ENCODE measurements at regions not wholly inside any gene's neighbourhood (a gene's known extent, or its start where the extent isn't known, plus 50 kb on each side); places are given as distances from the start of the nearest gene placed in this dataset.
"Not testable (repeated sequence)": the region's sequence is repeated elsewhere in the genome, so short reads cannot be mapped to it uniquely, and the experiment has no call there.

DNA sequence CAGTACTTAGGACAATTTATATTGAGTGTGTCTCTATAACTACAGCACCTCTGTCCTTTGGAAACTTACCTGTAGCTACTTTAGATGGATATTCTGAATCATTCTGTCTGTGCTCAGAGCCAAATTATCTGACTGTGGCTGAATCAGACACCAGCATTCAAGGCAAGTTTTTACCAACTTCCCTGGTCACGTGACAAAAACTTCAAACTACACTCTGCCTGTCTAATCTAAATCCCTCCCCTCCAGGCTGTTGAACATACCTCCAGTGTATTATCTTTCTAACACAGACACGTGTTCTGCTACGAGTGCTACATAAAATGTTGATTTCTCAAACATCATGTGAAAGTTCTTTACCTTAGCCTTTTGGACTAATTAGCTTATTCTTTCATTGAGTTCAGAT, 641.2 kb upstream of the CPEB2 start:
- DNase-seq (ENCODE audit: low read depth in 3 of 3) = no peak

DNA sequence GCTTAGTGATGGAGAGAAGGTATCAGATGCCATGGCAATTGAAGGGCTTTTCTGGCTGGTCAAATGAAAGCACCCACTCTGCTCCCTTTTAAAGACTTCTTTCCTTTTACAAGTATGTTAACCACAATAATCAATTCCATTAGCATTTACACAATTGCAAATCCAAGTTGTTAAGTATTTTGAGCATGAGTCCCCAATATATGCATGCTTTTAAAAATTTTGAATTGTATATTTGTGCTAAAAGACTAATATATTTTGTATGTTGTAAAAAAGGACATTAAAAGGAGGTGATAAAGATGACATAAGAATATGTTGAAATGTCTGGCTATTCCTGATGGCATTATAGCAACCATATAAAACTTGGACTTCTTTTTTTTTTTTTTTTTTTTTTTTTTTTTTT, 639.9 kb upstream of the CPEB2 start:
- no peak for DNase-seq (ENCODE audit: low read depth in 3 of 3)

DNA sequence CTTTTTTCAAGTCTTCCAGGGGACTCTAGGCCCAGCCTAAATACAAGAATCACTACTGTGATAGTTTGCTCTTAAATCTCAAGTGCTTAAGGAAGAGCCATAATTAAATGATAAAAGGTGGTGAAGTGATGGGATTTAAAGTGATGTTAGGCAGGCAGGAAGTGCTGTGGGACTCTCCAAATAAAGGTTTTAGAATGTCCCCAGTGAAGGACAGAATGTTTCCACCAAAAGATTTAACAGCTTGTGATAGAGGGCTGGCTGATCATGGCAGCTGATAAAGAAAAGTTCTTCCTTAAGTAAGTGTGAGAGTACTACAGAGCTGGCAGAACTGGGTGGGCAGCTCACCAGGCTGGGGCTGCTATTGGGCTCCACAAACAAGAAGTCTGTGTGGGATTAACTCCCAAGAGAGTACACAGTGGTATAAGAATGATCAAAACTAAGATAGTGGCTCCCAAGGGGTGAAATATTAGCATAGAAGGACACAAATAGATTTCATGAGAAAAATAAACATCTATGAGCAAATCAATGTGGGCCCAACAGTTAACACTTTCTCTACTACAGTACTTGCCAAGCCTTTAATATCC, 637.2 kb upstream of the CPEB2 start:
- no peak for DNase-seq (ENCODE audit: low read depth in 3 of 3)

DNA sequence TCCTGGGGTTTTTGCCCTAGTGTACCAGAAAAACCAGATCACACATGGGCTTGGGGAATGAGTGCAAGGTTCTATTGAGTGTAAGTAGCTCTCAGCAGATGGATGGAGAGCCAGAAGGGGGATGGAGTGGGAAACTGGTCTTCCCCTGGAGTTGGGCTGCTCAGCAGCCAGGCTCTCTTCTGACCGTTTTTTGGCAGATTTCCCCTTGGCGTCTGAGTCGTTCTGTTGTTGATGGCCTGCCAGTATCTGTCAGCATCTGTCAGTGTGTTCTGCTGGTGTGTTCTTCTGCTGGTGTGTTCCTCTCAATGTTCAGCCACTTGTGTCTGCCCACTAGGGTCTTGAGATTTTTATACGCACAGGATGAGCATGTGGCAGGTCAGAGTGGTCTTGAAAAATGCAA, 633.9 kb upstream of the CPEB2 start:
- DNase-seq (ENCODE audit: low read depth in 3 of 3) = no peak

DNA sequence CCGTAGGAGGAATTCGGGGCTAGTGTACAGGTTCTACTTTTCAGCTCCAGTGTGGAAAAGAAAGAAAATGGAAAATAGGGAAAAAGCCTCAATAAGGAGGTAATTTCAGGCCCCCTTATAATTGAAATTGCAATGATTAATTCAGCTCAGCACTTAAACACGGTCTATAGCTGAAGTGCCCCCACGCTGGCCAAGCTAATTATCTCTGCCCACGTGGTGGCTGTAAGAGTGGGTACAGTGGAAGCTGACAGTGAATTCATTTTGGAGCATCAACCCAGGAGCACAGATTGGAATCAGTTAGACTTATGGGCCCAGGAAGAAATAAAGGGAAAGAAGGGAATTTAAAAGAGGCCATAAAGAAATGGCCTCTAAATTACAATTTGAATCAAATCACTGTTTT, 631.1 kb upstream of the CPEB2 start:
- DNase-seq (ENCODE audit: low read depth in 3 of 3) = no peak

DNA sequence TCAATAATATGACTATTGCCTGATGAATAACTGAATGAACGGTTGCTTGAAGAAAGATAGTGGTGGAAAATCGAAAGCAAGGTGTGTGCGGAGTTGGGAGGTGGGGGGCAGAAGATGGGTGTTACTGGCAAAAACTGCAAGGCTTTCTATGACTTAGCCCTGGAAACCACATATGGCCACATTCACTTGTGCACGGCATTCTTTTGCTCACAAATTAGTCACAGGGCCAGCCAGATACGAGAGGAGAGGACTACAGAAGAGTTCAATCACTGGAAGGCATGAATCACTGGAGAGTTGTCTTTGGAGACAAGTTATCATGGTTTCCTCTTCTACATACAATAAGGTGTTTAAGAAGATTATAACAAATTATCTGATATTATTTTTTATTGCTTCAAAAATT, 626.5 kb upstream of the CPEB2 start:
- no peak for DNase-seq (ENCODE audit: low read depth in 3 of 3)

DNA sequence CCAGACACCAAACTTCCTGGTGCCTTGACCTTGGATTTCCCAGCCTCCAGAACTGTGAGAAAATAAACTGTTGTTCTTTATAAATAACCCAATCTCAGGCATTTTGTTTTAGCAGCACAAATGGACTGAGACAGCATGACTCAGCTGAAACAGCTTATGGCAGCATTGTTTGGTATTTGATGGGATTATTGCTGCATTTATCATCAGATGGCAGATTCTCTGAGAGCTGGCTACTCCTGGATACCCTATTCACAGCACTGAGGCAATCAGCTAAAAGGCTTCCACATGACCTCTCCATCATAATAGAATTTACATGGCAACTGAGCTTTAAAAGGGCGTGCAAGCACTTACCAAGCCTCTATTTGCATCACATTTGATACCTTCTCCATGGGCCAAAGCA, 623.1 kb upstream of the CPEB2 start:
- no peak for DNase-seq (ENCODE audit: low read depth in 3 of 3)

DNA sequence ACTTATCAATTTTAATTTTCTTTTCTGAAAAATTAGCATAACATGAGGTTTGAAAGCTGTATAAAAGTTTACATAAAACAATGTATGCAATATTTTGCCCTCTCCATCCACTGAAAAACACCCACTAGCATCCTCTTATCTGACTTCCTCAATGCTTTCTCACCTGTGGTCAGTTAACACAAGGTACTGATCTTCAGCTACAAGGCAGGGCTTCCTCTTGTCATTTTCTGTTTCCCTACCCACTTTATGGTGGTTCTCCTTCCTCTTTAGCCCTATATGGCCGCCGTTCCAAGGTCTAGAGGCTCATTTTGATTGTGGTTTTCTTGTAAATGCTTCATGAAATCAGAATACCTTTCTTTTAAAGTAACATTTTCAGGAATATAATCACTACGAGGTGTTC, 618.6 kb upstream of the CPEB2 start:
- DNase-seq (ENCODE audit: low read depth in 3 of 3) = no peak

DNA sequence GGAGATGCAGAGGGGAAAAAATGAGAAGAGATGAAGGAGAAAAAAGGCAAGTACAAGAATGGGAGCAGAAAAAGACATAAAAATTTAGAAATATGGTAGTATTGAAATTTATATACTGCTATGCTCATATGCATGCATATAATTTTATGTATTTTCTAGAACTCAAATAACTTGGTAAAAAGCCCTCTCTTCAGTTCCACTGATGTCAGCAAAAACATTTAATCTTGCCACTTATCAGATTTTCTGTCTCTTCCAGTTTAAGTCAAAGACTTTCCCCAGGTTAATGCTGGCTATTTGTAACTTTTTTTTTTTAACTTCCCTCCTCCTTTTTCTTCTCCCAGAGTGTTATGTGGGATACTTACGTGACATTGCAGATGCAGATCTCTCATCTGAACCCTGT, 617.5 kb upstream of the CPEB2 start:
- no peak for DNase-seq (ENCODE audit: low read depth in 3 of 3)

DNA sequence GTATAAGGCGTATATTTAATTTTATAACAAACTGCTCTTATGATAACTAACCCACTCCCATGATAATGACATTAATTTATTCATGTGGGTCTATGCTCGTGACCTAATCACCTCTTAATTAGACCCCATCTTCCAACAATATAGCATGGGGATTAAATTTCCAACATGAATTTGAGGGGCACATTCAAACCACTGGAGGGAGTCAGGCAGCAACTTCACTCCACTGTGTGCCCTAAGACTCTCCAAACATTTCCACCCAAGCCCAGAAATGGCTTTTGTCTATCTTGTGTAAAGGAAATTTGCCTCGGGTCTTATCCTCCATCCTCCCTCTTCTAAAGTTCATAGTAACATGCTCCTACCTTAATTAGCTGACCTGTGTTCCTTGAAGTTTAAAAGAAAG, 616.1 kb upstream of the CPEB2 start:
- no peak for DNase-seq (ENCODE audit: low read depth in 3 of 3)

DNA sequence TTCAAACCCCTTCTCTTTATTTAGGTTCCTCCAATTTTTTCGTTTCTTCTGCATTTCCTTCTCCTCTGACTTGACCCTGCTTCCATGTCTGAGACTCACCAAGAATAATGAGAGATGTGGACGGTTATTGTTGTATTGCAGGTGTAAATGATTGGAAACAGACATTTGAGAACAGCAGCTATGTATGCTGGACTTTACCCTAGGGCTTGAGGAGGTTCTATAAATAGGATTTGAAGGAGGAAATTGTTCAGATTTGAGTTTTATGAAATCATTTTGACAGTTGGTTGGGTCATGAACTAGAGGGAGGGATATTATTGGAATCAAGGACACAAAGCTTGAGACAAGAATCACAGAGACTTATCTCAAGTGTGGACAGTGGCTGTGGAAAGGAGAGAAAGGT, 614.6 kb upstream of the CPEB2 start:
- no peak for DNase-seq (ENCODE audit: low read depth in 3 of 3)

DNA sequence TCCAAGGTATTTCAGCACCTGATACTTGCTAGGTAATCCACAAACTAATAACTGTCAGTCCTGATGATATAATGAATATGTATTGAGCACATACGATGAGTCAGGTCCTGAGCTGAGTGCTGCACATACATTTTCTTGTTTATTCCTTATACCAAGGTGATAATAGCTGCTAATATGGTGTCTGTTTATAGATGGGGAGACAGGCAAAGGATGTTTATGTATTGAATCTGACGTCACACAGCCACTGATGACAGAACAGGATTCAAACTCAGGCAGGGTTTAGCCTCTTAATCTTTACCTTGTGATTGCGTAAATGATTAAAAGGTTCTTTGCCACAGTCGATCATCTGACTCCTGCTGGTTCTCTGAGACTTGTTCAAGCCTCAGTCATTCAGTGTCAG, 609.9 kb upstream of the CPEB2 start:
- DNase-seq (ENCODE audit: low read depth in 3 of 3) = no peak

DNA sequence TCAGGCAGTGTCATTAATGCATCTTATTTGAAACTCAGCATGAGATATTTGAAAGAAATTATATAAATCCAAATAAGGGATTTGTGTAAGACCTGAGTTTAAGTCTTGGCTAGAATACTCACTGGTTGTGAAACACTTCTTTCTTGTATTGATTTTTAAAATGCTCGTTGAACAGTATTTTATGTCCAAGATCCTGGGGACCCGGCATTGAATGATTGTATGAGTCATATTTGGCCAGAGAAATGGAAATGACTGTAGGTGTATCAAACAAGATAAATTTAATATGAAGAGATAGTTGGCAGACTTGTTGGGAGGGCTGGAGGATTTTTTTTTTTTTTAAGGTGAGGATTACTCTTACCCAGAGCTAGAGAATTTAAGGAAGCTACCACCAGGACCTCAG, 606.1 kb upstream of the CPEB2 start:
- no peak for DNase-seq (ENCODE audit: low read depth in 3 of 3)

DNA sequence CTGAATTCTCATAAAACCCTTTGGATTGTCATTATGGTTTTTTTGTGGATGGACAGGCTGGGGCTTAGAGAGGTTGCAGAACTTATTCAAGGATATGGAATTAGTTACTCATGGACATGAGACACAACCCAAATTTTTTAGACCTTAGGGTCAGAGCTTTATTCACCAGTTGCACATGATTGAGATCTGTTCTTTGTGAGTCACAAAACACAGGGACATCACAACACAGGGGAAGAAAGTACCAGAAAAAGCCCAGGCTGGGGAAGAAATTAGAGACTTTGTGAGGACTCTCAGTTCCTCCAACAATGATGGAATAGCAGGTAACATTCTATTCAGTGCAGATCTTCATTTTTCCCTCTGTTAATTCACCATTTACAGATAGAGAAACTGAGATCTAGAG, 602.4 kb upstream of the CPEB2 start:
- no peak for DNase-seq (ENCODE audit: low read depth in 3 of 3)

DNA sequence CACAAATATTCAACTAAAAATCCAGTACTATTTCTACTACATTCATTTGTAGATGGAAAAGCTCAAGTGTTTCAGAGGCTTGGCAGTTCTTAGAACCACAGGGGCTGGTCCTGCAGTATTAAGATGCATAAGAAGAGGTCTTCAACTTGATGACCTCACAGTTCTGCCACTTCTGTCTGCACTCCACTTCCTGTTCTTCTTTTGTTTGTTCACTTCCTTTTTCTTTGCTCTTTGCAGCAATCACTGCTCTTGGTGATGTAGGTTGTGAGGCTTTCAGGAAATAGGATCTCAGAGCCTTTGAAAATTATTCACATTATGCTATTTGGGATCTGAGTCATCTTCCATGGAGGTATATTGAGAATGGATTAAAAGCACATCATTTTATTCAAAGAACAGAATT, 602.0 kb upstream of the CPEB2 start:
- no peak for DNase-seq (ENCODE audit: low read depth in 3 of 3)

DNA sequence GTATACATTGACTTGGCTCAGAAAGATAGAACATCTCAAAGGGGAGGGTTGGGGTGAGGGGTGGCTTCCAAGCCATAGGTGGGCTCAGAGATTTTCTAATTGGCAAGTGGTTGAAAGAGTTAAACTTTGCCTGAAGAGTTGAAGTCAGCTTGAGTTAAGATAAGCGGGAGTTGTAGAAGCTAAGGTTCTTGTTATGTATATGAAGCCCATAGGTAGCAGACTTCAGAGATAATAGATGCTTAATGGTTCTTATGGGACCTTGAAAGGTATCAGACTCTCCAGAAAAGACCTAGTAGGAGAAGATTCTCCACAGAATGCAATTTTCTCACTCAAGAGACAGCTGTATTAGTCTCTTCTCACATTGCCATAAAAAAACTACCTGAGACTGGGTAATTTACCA, 599.1 kb upstream of the CPEB2 start:
- no peak for DNase-seq (ENCODE audit: low read depth in 3 of 3)

DNA sequence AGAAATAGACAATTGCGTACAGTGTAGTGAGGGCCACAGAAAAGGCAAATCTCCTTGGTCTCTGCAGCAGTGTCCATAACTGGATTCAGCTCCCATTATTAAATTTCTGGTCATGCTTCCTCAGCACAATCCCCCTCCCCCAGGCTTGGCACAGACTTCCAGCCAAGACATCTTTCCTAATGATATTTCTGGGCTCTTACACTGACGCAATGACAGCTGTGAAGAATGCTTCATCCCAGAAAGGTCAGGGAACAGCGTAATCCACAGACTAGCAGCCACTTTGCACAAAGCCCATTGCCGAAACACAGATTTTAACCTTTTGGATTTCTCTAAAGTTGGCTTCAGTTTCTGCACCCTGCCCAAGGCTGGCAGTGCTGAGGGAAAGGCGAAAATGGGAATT, 597.6 kb upstream of the CPEB2 start:
- no peak for DNase-seq (ENCODE audit: low read depth in 3 of 3)

DNA sequence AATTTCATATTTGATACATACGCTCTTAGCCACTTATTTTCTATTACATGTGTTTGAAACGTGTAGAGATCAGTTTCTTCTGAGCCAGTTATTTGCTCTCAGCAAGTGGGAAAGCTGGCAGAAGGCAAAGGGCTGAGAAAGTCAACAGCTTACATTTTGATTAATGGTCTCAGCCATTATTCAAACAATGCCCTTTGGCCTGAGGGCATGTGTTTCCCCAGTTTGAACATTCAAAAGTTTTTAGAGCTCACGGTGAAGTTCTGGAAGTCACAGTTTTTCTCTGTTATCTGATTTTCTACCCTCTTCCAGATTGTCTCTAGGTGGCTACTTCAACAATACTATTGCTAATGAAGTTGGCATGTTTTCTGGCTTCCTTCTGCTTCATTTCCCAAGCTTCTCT, 591.8 kb upstream of the CPEB2 start:
- no peak for DNase-seq (ENCODE audit: low read depth in 3 of 3)

DNA sequence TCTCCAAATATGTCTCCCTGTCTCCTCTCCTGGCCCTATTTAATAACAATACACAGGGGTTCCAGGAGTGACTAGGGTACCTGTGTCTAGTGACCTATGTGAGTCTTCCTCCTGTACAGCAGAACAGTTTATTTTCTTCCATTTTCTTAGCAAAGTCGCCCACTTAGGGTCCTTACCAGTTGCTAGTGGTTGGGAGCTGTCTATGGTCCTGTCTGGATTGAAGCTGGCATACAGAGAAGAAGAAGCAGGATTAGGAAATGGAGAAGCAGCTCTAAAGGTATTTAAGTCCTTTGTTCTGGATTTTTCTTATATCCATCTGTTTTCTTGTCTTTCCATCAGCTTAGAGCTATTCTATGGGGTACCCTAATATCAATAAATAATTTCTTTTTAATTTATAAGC, 587.1 kb upstream of the CPEB2 start:
- no peak for DNase-seq (ENCODE audit: low read depth in 3 of 3)

DNA sequence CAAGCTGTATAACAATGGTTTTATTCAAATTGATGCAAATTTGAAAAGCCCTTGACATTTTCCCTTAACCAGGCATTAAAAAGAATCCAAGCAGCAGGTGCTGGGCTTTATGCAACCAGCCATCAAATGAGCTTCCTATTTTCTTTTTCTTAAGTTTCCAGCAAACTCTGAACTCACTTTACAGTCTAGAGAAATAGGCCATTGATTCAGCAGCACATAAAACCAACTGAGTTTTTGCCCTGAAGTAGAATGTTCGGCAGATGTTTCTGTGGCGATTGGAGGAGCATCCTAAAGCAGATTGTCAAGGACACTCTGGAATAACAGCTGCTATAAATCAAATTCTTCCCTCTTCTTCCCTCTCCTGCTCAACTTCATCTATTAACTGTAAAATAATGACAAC, 582.8 kb upstream of the CPEB2 start:
- no peak for DNase-seq (ENCODE audit: low read depth in 3 of 3)

DNA sequence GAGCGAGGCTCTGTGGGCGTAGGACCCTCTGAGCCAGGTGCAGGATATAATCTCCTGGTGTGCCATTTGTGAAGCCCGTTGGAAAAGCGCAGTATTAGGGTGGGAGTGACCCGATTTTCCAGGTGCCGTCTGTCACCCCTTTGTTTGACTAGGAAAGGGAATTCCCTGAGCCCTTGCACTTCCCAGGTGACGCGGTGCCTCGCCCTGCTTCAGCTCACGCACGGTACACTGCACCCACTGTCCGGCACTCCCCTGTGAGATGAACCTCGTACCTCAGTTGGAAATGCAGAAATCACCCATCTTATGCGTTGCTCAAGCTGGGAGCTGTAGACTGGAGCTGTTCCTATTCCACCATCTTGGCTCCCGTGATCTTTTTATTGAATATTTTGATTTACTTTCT, 576.0 kb upstream of the CPEB2 start:
- not testable (repeated sequence) for DNase-seq (ENCODE audit: low read depth in 3 of 3)

DNA sequence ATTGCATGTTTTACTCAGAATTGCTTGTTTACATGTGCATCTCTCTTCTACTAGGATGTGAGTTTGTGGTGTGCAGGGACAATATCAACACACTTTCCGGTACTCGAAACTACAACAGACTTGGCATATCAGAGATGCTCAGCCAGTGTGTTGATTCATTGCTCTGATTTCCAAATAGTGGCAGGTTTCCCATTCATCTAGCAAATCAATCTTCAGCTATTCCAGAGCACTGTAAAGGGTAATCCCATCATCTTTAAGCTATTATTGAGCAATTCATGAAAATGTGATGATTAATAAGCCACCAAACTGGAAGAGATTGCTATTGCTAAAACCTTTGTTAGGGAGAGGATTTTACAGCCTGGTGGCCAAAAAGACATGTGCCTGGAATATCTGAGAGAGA, 574.2 kb upstream of the CPEB2 start:
- DNase-seq (ENCODE audit: low read depth in 3 of 3) = no peak

DNA sequence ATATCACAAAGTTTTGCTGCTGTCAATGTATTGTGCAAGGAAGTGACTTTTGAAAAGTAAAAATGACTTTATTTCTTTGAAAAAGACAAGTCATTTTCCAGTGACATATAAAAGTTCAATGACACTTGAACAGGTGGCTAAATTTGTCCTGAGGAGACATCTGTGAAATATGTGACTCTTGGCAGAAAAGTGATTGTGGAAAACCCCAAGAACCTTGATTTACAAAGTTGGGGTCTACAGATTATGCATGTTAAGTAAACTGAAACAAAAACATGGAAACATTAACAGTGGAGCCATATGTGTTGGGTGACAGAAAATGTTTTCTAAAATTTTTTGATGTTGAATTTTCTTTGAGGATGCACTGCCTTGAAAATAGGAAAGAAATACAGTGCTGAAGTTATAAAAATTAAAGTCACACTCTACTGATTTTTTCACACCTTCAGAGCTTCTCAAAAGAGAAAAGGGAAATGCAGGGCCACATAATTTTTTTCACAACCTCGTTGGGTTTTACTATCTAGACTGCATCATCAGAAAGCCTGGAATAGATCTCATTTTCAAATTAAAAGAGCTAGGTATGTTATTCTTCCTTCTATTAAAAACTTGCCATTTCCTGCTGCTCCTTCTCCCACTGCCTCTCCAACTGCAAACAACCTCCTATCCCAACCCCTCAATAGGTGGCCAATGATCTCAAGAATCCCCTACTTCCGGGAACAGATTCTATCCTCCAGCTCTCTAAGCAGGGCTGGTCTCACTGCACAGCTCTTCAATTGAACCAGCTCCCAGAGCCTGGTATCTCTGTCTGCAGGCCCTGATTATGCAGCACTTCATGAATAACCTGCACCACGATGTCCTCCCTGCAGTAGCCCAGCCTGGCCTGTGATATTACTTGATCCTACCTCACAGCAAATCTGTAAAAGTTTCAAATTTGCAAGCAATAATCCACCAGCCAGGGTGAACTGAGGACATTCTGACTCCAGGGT, 570.8 kb upstream of the CPEB2 start:
- DNase-seq (ENCODE audit: low read depth in 3 of 3) = no peak

DNA sequence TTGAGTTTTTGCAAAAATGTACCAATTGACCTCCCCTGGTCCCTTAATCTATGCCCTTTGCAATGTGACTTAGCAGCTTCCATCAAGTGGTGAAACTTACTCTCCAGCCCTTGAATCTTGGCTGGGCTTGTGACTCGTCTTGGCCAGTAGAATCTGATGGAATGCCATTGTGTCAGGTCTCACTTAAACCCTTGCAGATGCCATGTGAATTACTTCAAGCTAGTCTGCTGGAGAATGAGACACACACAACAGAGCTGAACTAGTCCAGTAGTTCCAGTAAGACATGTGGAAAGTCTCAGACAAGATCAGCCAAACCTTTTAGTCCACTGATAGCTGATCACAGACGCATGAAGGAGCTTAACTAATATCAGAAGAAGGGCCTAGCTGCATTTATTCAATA, 567.8 kb upstream of the CPEB2 start:
- no peak for DNase-seq (ENCODE audit: low read depth in 3 of 3)

Data from stimulated activated CD4-positive, alpha-beta T cell treated with anti-CD3 and anti-CD28 coated beads, TNF-alpha, amount 100 ng/mL, for 24 hours (primary cell).